ENCODE measurements at regions not wholly inside any gene's neighbourhood (a gene's known extent, or its start where the extent isn't known, plus 50 kb on each side); places are given as distances from the start of the nearest gene placed in this dataset.

- DNase-seq (ENCODE audit: extremely low read depth, insufficient read length), result no peak
- Histone ChIP-seq H3K4me3 (replicated peaks; ENCODE audit: low read depth, low read length) (no peak overlapping the region), H3K27me3 (replicated peaks; ENCODE audit: control insufficient read depth, insufficient read depth, low read length) (no peaks in the 10 kb centered on the region), H3K36me3 (ENCODE audit: control insufficient read depth, insufficient read depth, low read length) (no peaks in the 10 kb centered on the region)
- TF ChIP-seq, protein P1, sequence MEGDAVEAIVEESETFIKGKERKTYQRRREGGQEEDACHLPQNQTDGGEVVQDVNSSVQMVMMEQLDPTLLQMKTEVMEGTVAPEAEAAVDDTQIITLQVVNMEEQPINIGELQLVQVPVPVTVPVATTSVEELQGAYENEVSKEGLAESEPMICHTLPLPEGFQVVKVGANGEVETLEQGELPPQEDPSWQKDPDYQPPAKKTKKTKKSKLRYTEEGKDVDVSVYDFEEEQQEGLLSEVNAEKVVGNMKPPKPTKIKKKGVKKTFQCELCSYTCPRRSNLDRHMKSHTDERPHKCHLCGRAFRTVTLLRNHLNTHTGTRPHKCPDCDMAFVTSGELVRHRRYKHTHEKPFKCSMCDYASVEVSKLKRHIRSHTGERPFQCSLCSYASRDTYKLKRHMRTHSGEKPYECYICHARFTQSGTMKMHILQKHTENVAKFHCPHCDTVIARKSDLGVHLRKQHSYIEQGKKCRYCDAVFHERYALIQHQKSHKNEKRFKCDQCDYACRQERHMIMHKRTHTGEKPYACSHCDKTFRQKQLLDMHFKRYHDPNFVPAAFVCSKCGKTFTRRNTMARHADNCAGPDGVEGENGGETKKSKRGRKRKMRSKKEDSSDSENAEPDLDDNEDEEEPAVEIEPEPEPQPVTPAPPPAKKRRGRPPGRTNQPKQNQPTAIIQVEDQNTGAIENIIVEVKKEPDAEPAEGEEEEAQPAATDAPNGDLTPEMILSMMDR (IDR thresholded peaks at IDR 0.05; ENCODE audit: insufficient read depth, low read length, poor library complexity, severe bottlenecking), result no peak
Measured at GRCh38 chr14:81584495-81584894, 50.8 kb upstream of the SEL1L start.

- DNase-seq (ENCODE audit: extremely low read depth, insufficient read length), result no peak
- H3K36me3 ChIP-seq (ENCODE audit: control insufficient read depth, insufficient read depth, low read length), result no peaks in the 10 kb centered on the region
Measured at GRCh38 chr14:81589381-81590065, 55.9 kb upstream of the SEL1L start.

DNA sequence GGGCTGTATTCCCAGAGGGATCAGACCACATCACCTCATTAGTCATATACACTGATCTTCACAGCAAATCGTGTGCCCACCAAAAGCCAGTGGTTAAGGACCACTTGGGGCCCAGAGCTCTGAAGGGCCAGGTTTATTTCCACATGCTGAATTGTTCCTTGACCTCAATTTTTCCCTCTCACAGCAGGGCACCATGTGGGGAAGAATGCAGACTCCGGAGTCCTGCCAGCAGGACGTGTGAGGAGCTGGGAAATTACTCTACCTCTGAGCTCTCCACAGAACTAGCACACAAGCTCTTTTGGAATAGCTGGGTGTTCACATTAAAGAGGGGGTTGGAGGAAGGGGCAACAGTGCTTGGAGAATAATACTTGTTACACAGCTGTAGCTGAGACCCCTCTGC lies 57.6 kb upstream of the SEL1L start:
- TF ChIP-seq, protein P1 (IDR thresholded peaks at IDR 0.05; ENCODE audit: insufficient read depth, low read length, poor library complexity, severe bottlenecking), result no peak

More at GRCh38 chr14:81589381-81590065, 55.9 kb upstream of the SEL1L start:
- TF ChIP-seq, protein P1 (IDR thresholded peaks at IDR 0.05; ENCODE audit: insufficient read depth, low read length, poor library complexity, severe bottlenecking), result no peak
- no peaks in the 10 kb centered on the region for H3K27me3 ChIP-seq (replicated peaks; ENCODE audit: control insufficient read depth, insufficient read depth, low read length)
- H3K4me3 ChIP-seq (replicated peaks; ENCODE audit: low read depth, low read length), result no peak overlapping the region

GRCh38 chr14:81594012-81594411 lies 60.4 kb upstream of the SEL1L start:
- TF ChIP-seq, protein P1 (IDR thresholded peaks at IDR 0.05; ENCODE audit: insufficient read depth, low read length, poor library complexity, severe bottlenecking), result no peak
- Histone ChIP-seq H3K27me3 (replicated peaks; ENCODE audit: control insufficient read depth, insufficient read depth, low read length) (no peaks in the 10 kb centered on the region), H3K4me3 (replicated peaks; ENCODE audit: low read depth, low read length) (no peak overlapping the region), H3K36me3 (ENCODE audit: control insufficient read depth, insufficient read depth, low read length) (no peaks in the 10 kb centered on the region)
- no peak for DNase-seq (ENCODE audit: extremely low read depth, insufficient read length)

More for the DNA sequence above, 57.6 kb upstream of the SEL1L start:
- H3K4me3 ChIP-seq (replicated peaks; ENCODE audit: low read depth, low read length), result no peak overlapping the region
- no peaks in the 10 kb centered on the region for H3K27me3 ChIP-seq (replicated peaks; ENCODE audit: control insufficient read depth, insufficient read depth, low read length)
- no peak for DNase-seq (ENCODE audit: extremely low read depth, insufficient read length)
- no peaks in the 10 kb centered on the region for H3K36me3 ChIP-seq (ENCODE audit: control insufficient read depth, insufficient read depth, low read length)

DNA sequence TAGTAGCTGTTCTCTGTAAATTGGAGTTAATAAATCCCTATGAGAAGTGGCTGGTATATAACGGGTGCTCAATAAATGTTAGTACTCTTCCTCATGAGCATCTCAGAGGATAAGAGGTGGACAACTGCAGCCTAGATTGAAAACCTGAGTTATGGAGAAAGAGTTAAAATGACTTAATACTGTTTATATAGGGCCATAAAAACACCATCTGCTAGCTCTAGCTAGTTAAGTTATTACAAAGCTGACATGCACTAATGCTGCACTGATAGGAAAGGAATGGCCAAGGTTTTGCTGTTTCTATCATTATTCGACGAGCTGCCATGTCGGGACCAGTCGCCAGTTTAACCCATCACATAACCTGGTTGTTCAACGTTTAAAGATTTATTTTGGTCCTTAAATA lies 72.0 kb upstream of the SEL1L start:
- TF ChIP-seq, protein P1 (IDR thresholded peaks at IDR 0.05; ENCODE audit: insufficient read depth, low read length, poor library complexity, severe bottlenecking), result no peak
- H3K4me3 ChIP-seq (replicated peaks; ENCODE audit: low read depth, low read length), result no peak overlapping the region
- no peaks in the 10 kb centered on the region for H3K36me3 ChIP-seq (ENCODE audit: control insufficient read depth, insufficient read depth, low read length)
- H3K27me3 ChIP-seq (replicated peaks; ENCODE audit: control insufficient read depth, insufficient read depth, low read length), result no peaks in the 10 kb centered on the region
- DNase-seq (ENCODE audit: extremely low read depth, insufficient read length), result no peak
